Panc1 (cell line): ENCODE measurements at regions not wholly inside any gene's neighbourhood (a gene's known extent, or its start where the extent isn't known, plus 50 kb on each side); places are given as distances from the start of the nearest gene placed in this dataset.

Experiments used
- ATAC-seq: fragments of 200-7000 bp; cut with Tn5 transposase; 2 replicates; pipeline ENCODE4 v1.9.1; 2020; ENCODE audit warnings: mild to moderate bottlenecking, moderate library complexity
- BruUV-seq: library from RNA; stranded (reverse); fragments of 400-500 nt; replicated peaks from 2 replicates; lab custom pipeline; 2021; lab: Mats Ljungman, UMichigan
- CTCF ChIA-PET: fragments of 300-600 bp; sonication (Branson Sonifier 250); formaldehyde crosslinking; loops from one replicate; lab custom pipeline; 2022; ENCODE audit warnings: antibody characterized with exemption; lab: Charles Lee
- POLR2A ChIA-PET: fragments of 300-600 bp; sonication (Branson Sonifier 250); formaldehyde crosslinking; loops from one replicate; lab custom pipeline; 2022; ENCODE audit warnings: antibody characterized with exemption; lab: Charles Lee
- DNase-seq: peaks from one replicate; pipeline ENCODE4 v3.0.0-alpha.2; 2010; ENCODE audit warnings: low read depth, low spot score
- H3K27ac ChIP-seq: 2 replicates; pipeline ENCODE4 v1.5.1; 2011; ENCODE audit warnings: mild to moderate bottlenecking, low read length, inconsistent platforms
- H3K27me3 ChIP-seq: fragments of 200-500 bp; sonication (Bioruptor generic); 2 replicates; pipeline ENCODE4 v1.6.0; 2014; ENCODE audit warnings: low read length, inconsistent platforms; ENCODE audit not compliant: control insufficient read depth, insufficient read depth
- H3K36me3 ChIP-seq: fragments of 200-500 bp; sonication (Bioruptor generic); 2 replicates; pipeline ENCODE4 v1.5.1; 2014; ENCODE audit warnings: inconsistent platforms, mild to moderate bottlenecking, low read length, moderate library complexity; ENCODE audit not compliant: control insufficient read depth, insufficient read depth
- H3K4me1 ChIP-seq: 2 replicates; pipeline ENCODE4 v1.5.1; 2011; ENCODE audit warnings: inconsistent platforms, mild to moderate bottlenecking, low read length, moderate library complexity; ENCODE audit not compliant: control insufficient read depth, insufficient read depth
- H3K4me3 ChIP-seq, 2 experiments: 2 replicates each; pipeline ENCODE4 v1.5.1; 2011 to 2012; ENCODE audit warnings: low read depth in 2 of 2, low read length in 2 of 2, mild to moderate bottlenecking in 2 of 2, inconsistent platforms in 1 of 2, moderate library complexity in 1 of 2
- H3K9me3 ChIP-seq: fragments of 200-500 bp; sonication (Bioruptor generic); 2 replicates; pipeline ENCODE4 v1.5.1; 2014; ENCODE audit warnings: low read depth, mild to moderate bottlenecking, inconsistent platforms, low read length, moderate library complexity; ENCODE audit not compliant: control insufficient read depth, insufficient read depth
- CTCF ChIP-seq: fragments of 450-650 bp; IDR thresholded peaks from 2 replicates; pipeline ENCODE4 v1.5.1; 2017; ENCODE audit warnings: mild to moderate bottlenecking
- POLR2AphosphoS5 ChIP-seq: IDR thresholded peaks from 2 replicates; pipeline ENCODE4 v1.6.1; 2012; ENCODE audit warnings: mild to moderate bottlenecking, low read depth, low read length, moderate library complexity
- REST ChIP-seq, 2 experiments: IDR thresholded peaks; 2 replicates each; pipeline ENCODE4 v1.6.1; 2011 to 2012; ENCODE audit warnings: low read depth in 2 of 2, control low read depth in 1 of 2, low read length in 1 of 2, mild to moderate bottlenecking in 1 of 2, moderate library complexity in 1 of 2; ENCODE audit not compliant: insufficient read depth in 1 of 2
- SIN3A ChIP-seq: IDR thresholded peaks from 2 replicates; pipeline ENCODE4 v1.6.1; 2012; ENCODE audit warnings: low read depth, mild to moderate bottlenecking, low read length, moderate library complexity, borderline replicate concordance; ENCODE audit not compliant: insufficient read depth
- TCF7L2 ChIP-seq: IDR thresholded peaks from 2 replicates; pipeline ENCODE4 v1.6.1; 2011; ENCODE audit warnings: mild to moderate bottlenecking, low read depth, low read length, inconsistent platforms
- in situ Hi-C: cut with HindIII; loops from 2 replicates; pipeline ENCODE4 v1.10.0; 2016; ENCODE audit warnings: low sequenced_read_pairs, low pct_unique_long_range_greater_than_20kb
- intact Hi-C: fragments of 100-400 bp; cut with micrococcal nuclease; formaldehyde crosslinking; loops from one replicate; pipeline ENCODE4 v1.10.0; 2022; ENCODE audit not compliant: unreplicated experiment

- no peaks in the 10 kb centered on the region for H3K27me3 ChIP-seq
- no peaks in the 10 kb centered on the region for H3K9me3 ChIP-seq
- intact Hi-C loops (no loop called here), in situ Hi-C loops (no loop called here)
- H3K4me1 ChIP-seq, result peaks cover 6% of the 10 kb centered on the region
- H3K27ac ChIP-seq, result peak overlapping the region; percentile 91
- no peak for DNase-seq
- POLR2A ChIA-PET, result no interaction called here
- BruUV-seq, result no TSS peak
- TF ChIP-seq REST (IDR thresholded peaks at IDR 0.05; ENCODE audit: insufficient read depth in 1 of 2, low read depth in 2 of 2, low read length in 1 of 2) (no peak), POLR2AphosphoS5 (no peak)
- ATAC-seq, result no peak
- H3K36me3 ChIP-seq, result no peaks in the 10 kb centered on the region
- H3K4me3 ChIP-seq, result peak overlapping the region; percentile 83 to 91
- CTCF ChIA-PET, result interaction anchor here (1.3 kb wide), 1 partner anchor 17 kb away, joined by 4 read pairs; no protein-coding TSS in a partner anchor
Measured at GRCh38 chr9:94031380-94031779, 52.9 kb upstream of the PTPDC1 start.

- DNase-seq (no peak), ATAC-seq (peak; percentile 99)
- Histone ChIP-seq H3K27me3 (no peaks in the 10 kb centered on the region), H3K4me3 (peak overlapping the region; percentile 83 to 91), H3K27ac (peak overlapping the region; percentile 91), H3K9me3 (no peaks in the 10 kb centered on the region), H3K36me3 (no peaks in the 10 kb centered on the region), H3K4me1 (peaks cover 6% of the 10 kb centered on the region)
- peak; percentile 75 for TF ChIP-seq POLR2AphosphoS5
- no peak for TF ChIP-seq CTCF
- CTCF ChIA-PET, result no interaction called here
- POLR2A ChIA-PET, result interaction anchor here (0.6 kb wide), 1 partner anchor 84 kb away, joined by 10 read pairs; no protein-coding TSS in a partner anchor
- intact Hi-C loops (no loop called here), in situ Hi-C loops (no loop called here)
- TSS peak; percentile 97 for BruUV-seq
Measured at GRCh38 chr9:94030318-94031179, 53.7 kb upstream of the PTPDC1 start.

GRCh38 chr9:94029932-94030317, 54.3 kb upstream of the PTPDC1 start:
- no peak for DNase-seq
- Histone ChIP-seq H3K27me3 (no peaks in the 10 kb centered on the region), H3K27ac (peak overlapping the region; percentile 86), H3K36me3 (no peaks in the 10 kb centered on the region), H3K4me1 (peaks cover 6% of the 10 kb centered on the region), H3K4me3 (peak overlapping the region; percentile 83 to 91), H3K9me3 (no peaks in the 10 kb centered on the region)
- POLR2A ChIA-PET, result no interaction called here
- no peak for TF ChIP-seq SIN3A
- TF ChIP-seq REST (IDR thresholded peaks at IDR 0.05; ENCODE audit: insufficient read depth in 1 of 2, low read depth in 2 of 2, low read length in 1 of 2), result no peak
- TF ChIP-seq CTCF, result no peak
- TF ChIP-seq POLR2AphosphoS5, result no peak
- no peak for TF ChIP-seq TCF7L2
- intact Hi-C loops, result no loop called here
- in situ Hi-C loops, result no loop called here
- CTCF ChIA-PET, result no interaction called here
- ATAC-seq, result no peak
- BruUV-seq, result no TSS peak
